GM10248 (cell line): ENCODE measurements at regions not wholly inside any gene's neighbourhood (a gene's known extent, or its start where the extent isn't known, plus 50 kb on each side); places are given as distances from the start of the nearest gene placed in this dataset.

Experiments
- CTCF ChIA-PET: fragments of 300-600 bp; sonication (Branson Sonifier 250); formaldehyde crosslinking; extraction: SDS; loops from one replicate; lab custom pipeline; 2021; ENCODE audit warnings: antibody characterized with exemption; lab: Yijun Ruan, JAX
- POLR2A ChIA-PET: fragments of 350-650 bp; sonication (Branson Sonifier 250); formaldehyde crosslinking; extraction: SDS; loops from one replicate; lab custom pipeline; 2020; ENCODE audit warnings: antibody characterized with exemption; lab: Yijun Ruan, JAX
- DNase-seq: peaks from one replicate; pipeline ENCODE4 v3.0.0; 2012; ENCODE audit errors: extremely low spot score
- TF ChIP-seq, protein P1 (sequence below): IDR thresholded peaks from 2 replicates; pipeline ENCODE4 v1.5.1; 2012; ENCODE audit warnings: mild to moderate bottlenecking, low read depth; ENCODE audit errors: extremely low read depth, missing control alignments, control extremely low read depth

DNA sequence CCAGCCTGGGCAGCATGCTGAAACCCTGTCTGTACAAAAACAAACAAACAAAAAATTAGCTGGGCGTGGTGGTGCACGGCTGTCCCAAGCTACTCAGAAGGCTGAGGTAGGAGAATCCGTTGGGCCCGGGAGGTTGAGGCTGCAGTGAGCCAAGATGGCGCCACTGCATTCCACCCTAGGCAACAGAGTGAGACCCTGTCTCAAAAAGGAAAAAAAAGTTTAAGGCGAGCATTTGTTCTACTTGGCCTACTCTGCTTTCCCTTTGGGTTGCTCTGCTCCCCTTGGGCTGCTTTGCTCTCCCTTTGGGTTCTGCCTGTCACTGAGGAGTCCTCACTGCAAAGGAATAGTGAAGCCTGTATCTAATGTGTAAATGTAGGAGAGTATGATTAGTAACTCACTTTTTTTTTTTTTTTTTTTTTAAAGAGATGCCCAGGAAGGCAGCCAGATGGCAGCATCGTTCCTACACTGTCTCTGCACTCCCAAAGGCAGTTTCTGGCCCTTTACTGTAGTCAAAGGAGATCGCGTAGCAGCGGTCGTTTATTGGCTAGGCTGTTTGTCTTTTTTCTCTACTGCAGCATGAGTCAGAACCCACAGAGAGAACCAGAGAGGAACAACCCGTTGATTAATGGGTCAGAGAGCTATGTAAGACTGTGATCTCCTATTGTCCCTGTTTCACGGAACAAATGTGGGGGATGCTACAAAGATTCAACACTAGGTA lies 118.3 kb upstream of the CWC22 start:
- TF ChIP-seq, protein P1, sequence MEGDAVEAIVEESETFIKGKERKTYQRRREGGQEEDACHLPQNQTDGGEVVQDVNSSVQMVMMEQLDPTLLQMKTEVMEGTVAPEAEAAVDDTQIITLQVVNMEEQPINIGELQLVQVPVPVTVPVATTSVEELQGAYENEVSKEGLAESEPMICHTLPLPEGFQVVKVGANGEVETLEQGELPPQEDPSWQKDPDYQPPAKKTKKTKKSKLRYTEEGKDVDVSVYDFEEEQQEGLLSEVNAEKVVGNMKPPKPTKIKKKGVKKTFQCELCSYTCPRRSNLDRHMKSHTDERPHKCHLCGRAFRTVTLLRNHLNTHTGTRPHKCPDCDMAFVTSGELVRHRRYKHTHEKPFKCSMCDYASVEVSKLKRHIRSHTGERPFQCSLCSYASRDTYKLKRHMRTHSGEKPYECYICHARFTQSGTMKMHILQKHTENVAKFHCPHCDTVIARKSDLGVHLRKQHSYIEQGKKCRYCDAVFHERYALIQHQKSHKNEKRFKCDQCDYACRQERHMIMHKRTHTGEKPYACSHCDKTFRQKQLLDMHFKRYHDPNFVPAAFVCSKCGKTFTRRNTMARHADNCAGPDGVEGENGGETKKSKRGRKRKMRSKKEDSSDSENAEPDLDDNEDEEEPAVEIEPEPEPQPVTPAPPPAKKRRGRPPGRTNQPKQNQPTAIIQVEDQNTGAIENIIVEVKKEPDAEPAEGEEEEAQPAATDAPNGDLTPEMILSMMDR: peak; percentile 53
- peak; percentile 28 for DNase-seq
- POLR2A ChIA-PET: interaction anchor here (0.6 kb wide), 1 partner anchor 1183 kb away, joined by 6 read pairs; no protein-coding TSS in a partner anchor
- CTCF ChIA-PET: interaction anchor here (0.6 to 5.8 kb wide), 18 partner anchors 10 to 1953 kb away, joined by 3 to 86 read pairs (median 4); partner anchors contain the start of gene UBE2E3

DNA sequence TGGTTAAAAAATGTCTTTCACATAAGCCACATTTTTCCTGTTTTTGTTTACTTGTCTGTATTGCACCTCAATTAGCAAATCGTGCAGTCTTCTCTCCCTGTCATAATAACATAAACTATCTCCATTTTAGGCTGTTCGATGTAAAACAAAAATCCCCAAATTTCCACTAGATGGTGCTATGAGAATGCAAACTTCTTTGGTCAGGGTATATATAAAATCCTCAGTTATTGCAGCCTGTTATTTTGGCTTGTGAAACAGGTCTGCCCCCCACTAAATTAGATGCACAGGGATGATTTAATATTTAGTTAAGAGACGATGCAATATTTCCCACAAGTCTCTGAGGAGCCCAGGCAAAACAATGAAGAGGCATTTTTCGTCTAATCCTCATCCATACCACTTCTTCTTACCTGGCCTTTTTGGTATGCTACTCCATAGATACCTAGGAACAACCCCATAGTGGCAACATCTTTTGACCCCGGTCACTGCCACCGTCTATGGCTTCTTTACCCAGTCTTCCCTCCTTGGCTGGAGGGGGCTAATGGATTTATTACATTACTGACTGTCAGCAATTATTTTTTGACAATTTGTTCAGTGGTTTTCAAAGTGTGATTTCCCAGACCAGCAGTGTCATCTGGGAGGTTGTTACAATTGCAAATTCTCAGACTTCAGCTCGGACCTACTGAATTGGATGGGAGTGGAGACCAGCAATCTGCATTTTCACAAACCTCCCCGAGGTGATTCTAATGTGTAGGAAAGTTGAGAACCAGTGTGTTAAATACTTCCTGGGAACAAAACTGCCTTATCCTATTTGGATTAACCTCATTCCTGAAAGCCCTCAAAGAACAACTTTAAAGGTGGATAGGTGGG lies 117.4 kb upstream of the CWC22 start:
- peak; percentile 39 for DNase-seq
- TF ChIP-seq, protein P1: peak; percentile 71
- CTCF ChIA-PET: interaction anchor here (0.7 to 5.8 kb wide), 28 partner anchors 10 to 1971 kb away, joined by 3 to 86 read pairs (median 4); partner anchors contain the start of gene UBE2E3
- POLR2A ChIA-PET: no interaction called here

DNA sequence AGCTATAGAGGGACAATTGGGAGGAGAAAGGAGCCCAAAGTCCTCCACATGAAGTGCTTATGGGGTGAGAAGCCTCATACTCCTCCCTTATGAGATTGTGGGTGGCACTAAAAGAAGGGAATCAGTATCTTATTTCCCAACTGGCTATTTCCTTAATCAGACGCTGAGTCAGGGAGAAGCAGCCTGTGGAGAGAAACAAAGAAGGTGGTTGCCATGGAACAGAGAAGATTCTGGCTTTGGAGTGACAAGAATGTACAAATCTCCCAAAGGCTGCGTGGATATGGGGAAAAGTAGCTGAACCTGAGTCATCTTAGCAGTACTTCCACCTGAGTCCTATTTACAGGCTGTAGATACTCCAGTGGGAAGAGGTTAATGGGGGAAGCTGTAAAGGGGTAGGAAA lies 115.8 kb upstream of the CWC22 start:
- DNase-seq: no peak
- ChIA-PET CTCF (interaction anchor here (0.6 to 5.8 kb wide), 14 partner anchors 9 to 1839 kb away, joined by 3 to 86 read pairs (median 5); partner anchors contain the start of gene UBE2E3), POLR2A (no interaction called here)
- TF ChIP-seq, protein P1: no peak

DNA sequence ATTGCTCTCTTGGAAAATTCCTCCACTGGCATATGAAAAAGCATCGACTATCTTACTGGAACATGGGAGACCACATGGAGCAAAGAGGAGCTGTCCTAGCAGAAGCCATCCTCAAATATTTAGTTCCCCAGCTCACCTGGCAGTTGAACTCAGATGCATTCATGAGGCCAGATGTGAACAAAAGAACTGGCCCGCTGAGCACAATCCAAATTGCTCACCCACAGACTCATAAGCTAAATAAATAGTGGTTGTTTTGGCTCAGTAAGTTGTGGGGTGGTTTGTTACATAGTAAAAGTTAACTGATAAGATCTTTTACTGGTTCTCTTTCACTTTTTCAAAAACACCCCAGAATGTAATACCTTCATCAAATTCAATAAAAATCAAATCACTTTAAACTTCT lies 108.6 kb upstream of the CWC22 start:
- DNase-seq: no peak
- ChIA-PET CTCF (interaction anchor here (4.9 kb wide), 1 partner anchor 9 kb away, joined by 39 read pairs; no protein-coding TSS in a partner anchor), POLR2A (no interaction called here)
- TF ChIP-seq, protein P1: no peak

DNA sequence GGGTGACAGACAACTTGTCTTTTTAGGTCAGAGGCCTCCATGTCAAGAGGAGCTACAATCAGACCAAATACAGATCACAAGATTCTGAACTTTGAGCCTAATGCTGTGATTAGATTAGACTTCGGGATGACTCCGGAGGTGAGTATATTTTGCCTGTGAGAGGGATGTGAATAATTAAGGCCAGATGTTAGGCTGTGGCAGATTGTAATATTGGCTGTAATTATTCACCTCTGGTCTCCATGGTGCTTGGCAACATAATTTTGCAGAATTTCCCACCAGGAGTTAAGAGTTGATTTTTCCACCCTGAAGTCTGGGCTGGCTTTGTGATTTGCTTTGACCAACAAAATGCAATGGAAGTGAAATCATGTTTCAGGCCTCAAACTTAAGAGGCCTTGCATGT lies 108.2 kb upstream of the CWC22 start:
- DNase-seq: no peak
- TF ChIP-seq, protein P1: no peak
- ChIA-PET CTCF (interaction anchor here (4.9 kb wide), 1 partner anchor 9 kb away, joined by 39 read pairs; no protein-coding TSS in a partner anchor), POLR2A (no interaction called here)

DNA sequence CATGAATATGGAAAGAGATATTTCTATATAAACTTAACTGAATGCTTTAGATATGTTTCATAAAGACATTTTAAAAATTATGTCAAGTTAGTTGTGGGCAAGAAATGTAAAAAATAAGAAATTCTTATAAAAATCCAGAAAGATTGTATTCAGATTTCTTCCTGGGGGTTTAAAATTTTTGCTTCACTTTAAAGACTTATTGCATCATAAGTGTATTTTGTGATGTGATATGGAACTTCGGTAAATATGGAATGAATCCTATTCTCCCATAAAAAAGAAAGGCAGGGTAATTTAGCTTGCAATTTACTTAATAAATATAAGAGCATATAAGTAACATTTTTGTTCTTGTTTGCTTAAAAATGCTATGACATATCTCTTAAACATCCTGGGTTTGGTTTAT lies 104.8 kb upstream of the CWC22 start:
- ChIA-PET POLR2A (no interaction called here), CTCF (interaction anchor here (4.9 kb wide), 1 partner anchor 13 kb away, joined by 39 read pairs; no protein-coding TSS in a partner anchor)
- TF ChIP-seq, protein P1: no peak
- no peak for DNase-seq
